Mesothelial cell of epicardium (in vitro differentiated cells): ENCODE measurements at regions not wholly inside any gene's neighbourhood (a gene's known extent, or its start where the extent isn't known, plus 50 kb on each side); places are given as distances from the start of the nearest gene placed in this dataset.

ENCODE experiments used
- DNase-seq, 2 experiments: peaks; one replicate each; pipeline ENCODE4 v3.0.0; 2021; ENCODE audit warnings: low spot score in 2 of 2; ENCODE audit not compliant: unreplicated experiment in 2 of 2
- H3K27ac Mint-ChIP-seq: 2 replicates; pipeline ENCODE4 v1.8.0; 2021; ENCODE audit warnings: mixed read lengths
- H3K27me3 Mint-ChIP-seq: 2 replicates; pipeline ENCODE4 v1.8.0; 2021; ENCODE audit warnings: low read depth, mixed read lengths
- H3K36me3 Mint-ChIP-seq: 2 replicates; pipeline ENCODE4 v1.8.0; 2021; ENCODE audit warnings: mixed read lengths
- H3K4me1 Mint-ChIP-seq: 2 replicates; pipeline ENCODE4 v1.8.0; 2021; ENCODE audit warnings: mixed read lengths
- H3K4me3 Mint-ChIP-seq: 2 replicates; pipeline ENCODE4 v1.8.0; 2021; ENCODE audit warnings: mild to moderate bottlenecking, moderate library complexity, mixed read lengths
- H3K9me3 Mint-ChIP-seq: 2 replicates; pipeline ENCODE4 v1.8.0; 2021; ENCODE audit warnings: mixed read lengths
- TF ChIP-seq, protein P1 (sequence below): fragments of 200-600 bp; sonication (generic); IDR thresholded peaks from one replicate; pipeline ENCODE4 v1.5.0; 2021; ENCODE audit warnings: antibody characterized with exemption; ENCODE audit not compliant: unreplicated experiment

DNA sequence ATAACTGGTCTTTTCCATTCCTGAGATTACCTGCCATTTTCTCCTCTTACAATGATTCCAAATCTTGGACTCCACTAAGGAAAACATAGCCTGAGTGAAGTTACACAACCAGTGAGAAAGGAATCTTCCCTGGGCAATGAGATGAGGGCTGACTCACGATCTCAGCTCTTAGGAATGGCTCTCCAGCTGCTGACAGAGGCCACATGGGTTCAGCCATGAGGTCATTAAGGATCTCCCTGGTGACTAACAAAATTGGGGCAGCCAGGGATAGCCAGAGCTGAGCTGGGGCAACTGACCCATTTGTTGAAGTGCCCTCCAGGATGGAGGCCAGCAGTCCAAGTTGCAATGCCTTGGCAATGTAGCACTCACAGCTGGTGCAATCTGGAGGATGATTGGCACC, 78.7 kb upstream of the MKLN1 start:
- Mint-ChIP-seq H3K27me3 (peaks cover 4% of the 10 kb centered on the region), H3K9me3 (peaks cover 6% of the 10 kb centered on the region), H3K27ac (no peak overlapping the region), H3K4me3 (no peak overlapping the region), H3K36me3 (no peaks in the 10 kb centered on the region), H3K4me1 (no peaks in the 10 kb centered on the region)
- no peak for DNase-seq
- TF ChIP-seq, protein P1, sequence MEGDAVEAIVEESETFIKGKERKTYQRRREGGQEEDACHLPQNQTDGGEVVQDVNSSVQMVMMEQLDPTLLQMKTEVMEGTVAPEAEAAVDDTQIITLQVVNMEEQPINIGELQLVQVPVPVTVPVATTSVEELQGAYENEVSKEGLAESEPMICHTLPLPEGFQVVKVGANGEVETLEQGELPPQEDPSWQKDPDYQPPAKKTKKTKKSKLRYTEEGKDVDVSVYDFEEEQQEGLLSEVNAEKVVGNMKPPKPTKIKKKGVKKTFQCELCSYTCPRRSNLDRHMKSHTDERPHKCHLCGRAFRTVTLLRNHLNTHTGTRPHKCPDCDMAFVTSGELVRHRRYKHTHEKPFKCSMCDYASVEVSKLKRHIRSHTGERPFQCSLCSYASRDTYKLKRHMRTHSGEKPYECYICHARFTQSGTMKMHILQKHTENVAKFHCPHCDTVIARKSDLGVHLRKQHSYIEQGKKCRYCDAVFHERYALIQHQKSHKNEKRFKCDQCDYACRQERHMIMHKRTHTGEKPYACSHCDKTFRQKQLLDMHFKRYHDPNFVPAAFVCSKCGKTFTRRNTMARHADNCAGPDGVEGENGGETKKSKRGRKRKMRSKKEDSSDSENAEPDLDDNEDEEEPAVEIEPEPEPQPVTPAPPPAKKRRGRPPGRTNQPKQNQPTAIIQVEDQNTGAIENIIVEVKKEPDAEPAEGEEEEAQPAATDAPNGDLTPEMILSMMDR: no peak

DNA sequence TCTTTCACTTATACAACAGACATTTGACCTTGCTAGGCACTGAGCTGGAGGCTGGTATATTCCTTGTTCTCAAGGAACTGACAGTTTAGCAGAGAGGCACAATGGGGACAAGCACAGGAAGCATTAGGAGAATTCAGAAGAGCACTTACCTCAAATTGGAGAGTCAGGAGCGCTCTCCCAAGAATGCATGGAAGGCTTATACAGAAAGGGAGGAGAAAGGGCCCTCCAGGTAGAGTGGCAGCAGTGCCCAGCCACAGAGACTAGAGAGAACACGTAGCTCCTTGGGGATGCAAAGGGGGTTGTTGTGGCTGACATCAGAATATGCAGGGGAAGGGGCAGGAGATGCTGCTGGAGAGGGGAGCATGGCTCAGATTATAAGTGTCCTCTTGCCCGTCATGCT, 78.2 kb upstream of the MKLN1 start:
- H3K4me1 Mint-ChIP-seq: no peaks in the 10 kb centered on the region
- no peak overlapping the region for H3K27ac Mint-ChIP-seq
- H3K9me3 Mint-ChIP-seq: peaks cover 11% of the 10 kb centered on the region
- H3K4me3 Mint-ChIP-seq: no peak overlapping the region
- no peak for DNase-seq
- TF ChIP-seq, protein P1: no peak
- peaks cover under 1% of the 10 kb centered on the region for H3K36me3 Mint-ChIP-seq
- peaks cover 4% of the 10 kb centered on the region for H3K27me3 Mint-ChIP-seq

DNA sequence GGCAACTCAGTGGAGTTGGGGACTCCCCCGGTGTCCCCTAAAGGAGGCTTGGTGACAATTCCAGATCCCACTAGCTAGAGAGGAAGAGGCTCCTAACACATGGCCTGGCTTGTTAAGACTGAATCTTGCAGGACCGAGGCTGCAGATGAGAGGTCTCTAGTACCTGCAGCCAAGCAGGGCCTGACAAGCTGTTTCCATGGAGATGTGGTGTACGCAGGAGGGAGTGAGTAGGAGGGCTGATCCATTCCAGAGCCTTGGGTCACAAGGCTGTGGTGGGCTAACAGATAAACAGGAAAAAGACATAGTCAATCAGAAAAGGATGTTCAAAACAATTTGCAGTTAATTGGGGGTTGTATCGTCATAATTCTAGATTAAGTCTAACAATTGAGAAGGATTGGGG, 77.3 kb upstream of the MKLN1 start:
- Mint-ChIP-seq H3K27me3 (no peaks in the 10 kb centered on the region), H3K9me3 (peaks cover 18% of the 10 kb centered on the region), H3K4me1 (no peaks in the 10 kb centered on the region), H3K4me3 (no peak overlapping the region), H3K27ac (no peak overlapping the region), H3K36me3 (peaks cover 5% of the 10 kb centered on the region)
- no peak for DNase-seq
- TF ChIP-seq, protein P1: no peak

DNA sequence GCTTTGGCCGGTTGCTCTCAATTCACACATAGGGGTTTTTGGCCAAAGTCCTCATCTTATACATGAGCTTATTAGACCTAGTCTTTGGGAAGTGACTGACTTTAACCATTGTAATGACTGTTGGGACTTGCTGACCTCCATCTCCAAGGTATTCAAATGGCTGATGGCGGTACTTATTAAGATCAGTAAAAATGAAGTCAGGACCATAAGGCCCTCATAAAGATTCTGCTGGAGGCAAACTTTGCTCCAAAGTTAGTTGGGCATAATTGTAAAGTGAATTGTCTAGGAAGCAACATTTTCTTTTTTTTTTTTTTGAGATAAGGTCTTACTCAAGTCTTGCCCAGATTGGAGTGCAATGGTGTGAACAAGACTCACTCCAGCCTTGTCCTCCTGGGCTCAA, 76.3 kb upstream of the MKLN1 start:
- no peak for DNase-seq

DNA sequence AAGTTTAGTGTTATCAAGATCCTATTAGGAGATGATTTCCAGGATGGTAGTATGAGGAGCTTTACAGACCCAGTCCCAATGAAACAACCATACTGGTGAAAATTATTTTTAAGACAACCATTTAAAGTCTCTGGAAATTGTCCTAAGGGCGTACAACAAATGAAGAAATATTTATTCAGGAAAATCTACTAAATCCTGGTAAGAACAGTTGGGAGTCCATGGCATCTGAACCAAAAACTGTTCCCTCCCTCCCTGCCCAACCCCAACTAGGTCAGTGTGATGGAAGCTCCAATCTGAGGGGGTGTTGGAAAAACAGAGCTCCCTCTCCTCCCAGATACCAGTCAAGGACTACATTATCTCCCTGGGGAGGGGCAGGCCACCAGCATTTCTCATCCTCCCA, 74.7 kb upstream of the MKLN1 start:
- Mint-ChIP-seq H3K36me3 (peaks cover 5% of the 10 kb centered on the region), H3K9me3 (peaks cover 28% of the 10 kb centered on the region), H3K4me1 (no peaks in the 10 kb centered on the region), H3K4me3 (no peak overlapping the region), H3K27ac (no peak overlapping the region), H3K27me3 (no peaks in the 10 kb centered on the region)
- TF ChIP-seq, protein P1: no peak
- no peak for DNase-seq

More for the DNA sequence above, 76.3 kb upstream of the MKLN1 start:
- H3K4me3 Mint-ChIP-seq: no peak overlapping the region
- H3K9me3 Mint-ChIP-seq: peaks cover 20% of the 10 kb centered on the region
- no peaks in the 10 kb centered on the region for H3K4me1 Mint-ChIP-seq
- H3K27me3 Mint-ChIP-seq: no peaks in the 10 kb centered on the region
- TF ChIP-seq, protein P1: no peak
- H3K36me3 Mint-ChIP-seq: peaks cover 5% of the 10 kb centered on the region
- no peak overlapping the region for H3K27ac Mint-ChIP-seq

DNA sequence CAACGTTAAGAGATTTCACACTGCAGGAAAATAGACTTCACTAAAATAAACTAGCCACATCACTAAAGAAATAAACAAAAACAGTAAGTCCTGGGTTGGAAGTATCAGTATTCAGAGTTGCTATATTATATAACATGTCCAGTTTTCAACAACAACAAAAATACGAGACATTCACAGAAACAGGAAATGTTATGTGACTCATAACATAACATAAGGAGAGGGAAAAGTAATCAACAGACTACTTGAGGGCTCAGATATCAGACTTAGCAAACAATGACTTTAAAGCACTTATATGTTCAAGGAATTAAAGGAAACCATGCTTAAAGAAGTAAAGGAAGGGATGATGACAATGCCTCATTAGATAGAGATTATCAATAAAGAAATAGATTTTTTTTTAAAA, 73.5 kb upstream of the MKLN1 start:
- H3K27me3 Mint-ChIP-seq: no peaks in the 10 kb centered on the region
- peaks cover 5% of the 10 kb centered on the region for H3K36me3 Mint-ChIP-seq
- H3K27ac Mint-ChIP-seq: no peak overlapping the region
- TF ChIP-seq, protein P1: no peak
- DNase-seq: no peak
- H3K9me3 Mint-ChIP-seq: peaks cover 28% of the 10 kb centered on the region
- no peak overlapping the region for H3K4me3 Mint-ChIP-seq
- no peaks in the 10 kb centered on the region for H3K4me1 Mint-ChIP-seq
